ENCODE measurements at regions not wholly inside any gene's neighbourhood (a gene's known extent, or its start where the extent isn't known, plus 50 kb on each side); places are given as distances from the start of the nearest gene placed in this dataset.

DNA sequence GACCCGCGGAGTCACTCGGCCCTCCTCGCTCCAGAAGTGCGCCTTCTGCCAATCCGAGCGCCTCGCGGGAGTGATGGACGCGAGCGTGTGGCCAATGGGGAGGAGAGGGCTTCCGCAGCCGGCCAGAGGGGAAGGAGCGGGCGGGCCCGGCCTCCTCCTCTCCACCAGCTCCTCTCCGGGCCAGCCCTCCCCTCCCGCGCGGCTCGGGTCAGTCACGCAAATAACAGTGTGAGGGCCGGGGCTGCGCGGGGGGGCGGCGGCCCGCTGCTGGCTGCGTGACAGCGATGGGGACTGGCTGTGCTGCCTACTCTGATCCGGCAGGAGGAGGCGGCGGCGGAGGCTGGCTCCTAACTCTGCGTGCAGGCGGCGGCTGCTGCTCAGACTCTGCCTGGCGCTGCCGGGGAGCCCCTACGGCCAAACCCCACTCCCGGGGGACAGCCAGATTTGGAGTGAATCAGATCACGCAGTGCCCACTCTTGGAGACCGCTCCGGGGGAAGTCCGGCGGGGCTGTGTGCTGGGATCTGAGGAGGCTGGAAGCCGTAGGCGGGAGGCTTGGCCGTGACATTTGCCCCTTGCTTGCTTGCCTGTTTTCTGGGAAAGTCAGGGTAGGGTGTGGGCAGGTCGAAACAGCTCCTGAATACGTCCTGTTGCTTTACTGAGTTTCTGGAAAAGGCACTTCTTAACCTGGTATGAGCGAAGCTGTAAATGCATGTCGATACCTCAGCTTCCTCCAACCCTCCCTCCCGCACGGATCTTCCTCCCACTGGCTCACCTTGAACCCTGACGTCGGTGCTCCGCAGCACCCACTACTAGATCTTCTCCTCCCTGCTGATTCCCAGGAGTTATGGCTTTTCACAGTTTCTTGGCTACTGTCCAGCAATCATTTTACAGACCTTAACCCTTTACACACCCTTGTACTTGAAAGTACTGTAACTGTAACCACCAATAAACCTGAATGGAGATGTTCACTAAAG lies 97.9 kb upstream of the SERTAD2 start (continued):
- TF ChIP-seq, protein P1, sequence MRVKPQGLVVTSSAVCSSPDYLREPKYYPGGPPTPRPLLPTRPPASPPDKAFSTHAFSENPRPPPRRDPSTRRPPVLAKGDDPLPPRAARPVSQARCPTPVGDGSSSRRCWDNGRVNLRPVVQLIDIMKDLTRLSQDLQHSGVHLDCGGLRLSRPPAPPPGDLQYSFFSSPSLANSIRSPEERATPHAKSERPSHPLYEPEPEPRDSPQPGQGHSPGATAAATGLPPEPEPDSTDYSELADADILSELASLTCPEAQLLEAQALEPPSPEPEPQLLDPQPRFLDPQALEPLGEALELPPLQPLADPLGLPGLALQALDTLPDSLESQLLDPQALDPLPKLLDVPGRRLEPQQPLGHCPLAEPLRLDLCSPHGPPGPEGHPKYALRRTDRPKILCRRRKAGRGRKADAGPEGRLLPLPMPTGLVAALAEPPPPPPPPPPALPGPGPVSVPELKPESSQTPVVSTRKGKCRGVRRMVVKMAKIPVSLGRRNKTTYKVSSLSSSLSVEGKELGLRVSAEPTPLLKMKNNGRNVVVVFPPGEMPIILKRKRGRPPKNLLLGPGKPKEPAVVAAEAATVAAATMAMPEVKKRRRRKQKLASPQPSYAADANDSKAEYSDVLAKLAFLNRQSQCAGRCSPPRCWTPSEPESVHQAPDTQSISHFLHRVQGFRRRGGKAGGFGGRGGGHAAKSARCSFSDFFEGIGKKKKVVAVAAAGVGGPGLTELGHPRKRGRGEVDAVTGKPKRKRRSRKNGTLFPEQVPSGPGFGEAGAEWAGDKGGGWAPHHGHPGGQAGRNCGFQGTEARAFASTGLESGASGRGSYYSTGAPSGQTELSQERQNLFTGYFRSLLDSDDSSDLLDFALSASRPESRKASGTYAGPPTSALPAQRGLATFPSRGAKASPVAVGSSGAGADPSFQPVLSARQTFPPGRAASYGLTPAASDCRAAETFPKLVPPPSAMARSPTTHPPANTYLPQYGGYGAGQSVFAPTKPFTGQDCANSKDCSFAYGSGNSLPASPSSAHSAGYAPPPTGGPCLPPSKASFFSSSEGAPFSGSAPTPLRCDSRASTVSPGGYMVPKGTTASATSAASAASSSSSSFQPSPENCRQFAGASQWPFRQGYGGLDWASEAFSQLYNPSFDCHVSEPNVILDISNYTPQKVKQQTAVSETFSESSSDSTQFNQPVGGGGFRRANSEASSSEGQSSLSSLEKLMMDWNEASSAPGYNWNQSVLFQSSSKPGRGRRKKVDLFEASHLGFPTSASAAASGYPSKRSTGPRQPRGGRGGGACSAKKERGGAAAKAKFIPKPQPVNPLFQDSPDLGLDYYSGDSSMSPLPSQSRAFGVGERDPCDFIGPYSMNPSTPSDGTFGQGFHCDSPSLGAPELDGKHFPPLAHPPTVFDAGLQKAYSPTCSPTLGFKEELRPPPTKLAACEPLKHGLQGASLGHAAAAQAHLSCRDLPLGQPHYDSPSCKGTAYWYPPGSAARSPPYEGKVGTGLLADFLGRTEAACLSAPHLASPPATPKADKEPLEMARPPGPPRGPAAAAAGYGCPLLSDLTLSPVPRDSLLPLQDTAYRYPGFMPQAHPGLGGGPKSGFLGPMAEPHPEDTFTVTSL (CRISPR knock-in tag; IDR thresholded peaks at IDR 0.05; ENCODE audit: borderline replicate concordance), result peak; percentile 87
- TF ChIP-seq, protein P2, sequence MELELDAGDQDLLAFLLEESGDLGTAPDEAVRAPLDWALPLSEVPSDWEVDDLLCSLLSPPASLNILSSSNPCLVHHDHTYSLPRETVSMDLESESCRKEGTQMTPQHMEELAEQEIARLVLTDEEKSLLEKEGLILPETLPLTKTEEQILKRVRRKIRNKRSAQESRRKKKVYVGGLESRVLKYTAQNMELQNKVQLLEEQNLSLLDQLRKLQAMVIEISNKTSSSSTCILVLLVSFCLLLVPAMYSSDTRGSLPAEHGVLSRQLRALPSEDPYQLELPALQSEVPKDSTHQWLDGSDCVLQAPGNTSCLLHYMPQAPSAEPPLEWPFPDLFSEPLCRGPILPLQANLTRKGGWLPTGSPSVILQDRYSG (CRISPR knock-in tag; IDR thresholded peaks at IDR 0.05), result no peak
- peak in 1 of 2 experiments; percentile 49; a peak in 1 of 4 replicates for TF ChIP-seq KLF16 (CRISPR knock-in tag; IDR thresholded peaks at IDR 0.05)
- TF ChIP-seq DR1 (CRISPR knock-in tag; IDR thresholded peaks at IDR 0.05), result no peak
- no peak for TF ChIP-seq ZNF547 (CRISPR knock-in tag; IDR thresholded peaks at IDR 0.05)
- TF ChIP-seq, protein P3, sequence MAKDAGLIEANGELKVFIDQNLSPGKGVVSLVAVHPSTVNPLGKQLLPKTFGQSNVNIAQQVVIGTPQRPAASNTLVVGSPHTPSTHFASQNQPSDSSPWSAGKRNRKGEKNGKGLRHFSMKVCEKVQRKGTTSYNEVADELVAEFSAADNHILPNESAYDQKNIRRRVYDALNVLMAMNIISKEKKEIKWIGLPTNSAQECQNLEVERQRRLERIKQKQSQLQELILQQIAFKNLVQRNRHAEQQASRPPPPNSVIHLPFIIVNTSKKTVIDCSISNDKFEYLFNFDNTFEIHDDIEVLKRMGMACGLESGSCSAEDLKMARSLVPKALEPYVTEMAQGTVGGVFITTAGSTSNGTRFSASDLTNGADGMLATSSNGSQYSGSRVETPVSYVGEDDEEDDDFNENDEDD (CRISPR knock-in tag; IDR thresholded peaks at IDR 0.05; ENCODE audit: borderline replicate concordance), result peak; percentile 21; the same call in 1 of the 2 replicates
- TF ChIP-seq, protein P4, sequence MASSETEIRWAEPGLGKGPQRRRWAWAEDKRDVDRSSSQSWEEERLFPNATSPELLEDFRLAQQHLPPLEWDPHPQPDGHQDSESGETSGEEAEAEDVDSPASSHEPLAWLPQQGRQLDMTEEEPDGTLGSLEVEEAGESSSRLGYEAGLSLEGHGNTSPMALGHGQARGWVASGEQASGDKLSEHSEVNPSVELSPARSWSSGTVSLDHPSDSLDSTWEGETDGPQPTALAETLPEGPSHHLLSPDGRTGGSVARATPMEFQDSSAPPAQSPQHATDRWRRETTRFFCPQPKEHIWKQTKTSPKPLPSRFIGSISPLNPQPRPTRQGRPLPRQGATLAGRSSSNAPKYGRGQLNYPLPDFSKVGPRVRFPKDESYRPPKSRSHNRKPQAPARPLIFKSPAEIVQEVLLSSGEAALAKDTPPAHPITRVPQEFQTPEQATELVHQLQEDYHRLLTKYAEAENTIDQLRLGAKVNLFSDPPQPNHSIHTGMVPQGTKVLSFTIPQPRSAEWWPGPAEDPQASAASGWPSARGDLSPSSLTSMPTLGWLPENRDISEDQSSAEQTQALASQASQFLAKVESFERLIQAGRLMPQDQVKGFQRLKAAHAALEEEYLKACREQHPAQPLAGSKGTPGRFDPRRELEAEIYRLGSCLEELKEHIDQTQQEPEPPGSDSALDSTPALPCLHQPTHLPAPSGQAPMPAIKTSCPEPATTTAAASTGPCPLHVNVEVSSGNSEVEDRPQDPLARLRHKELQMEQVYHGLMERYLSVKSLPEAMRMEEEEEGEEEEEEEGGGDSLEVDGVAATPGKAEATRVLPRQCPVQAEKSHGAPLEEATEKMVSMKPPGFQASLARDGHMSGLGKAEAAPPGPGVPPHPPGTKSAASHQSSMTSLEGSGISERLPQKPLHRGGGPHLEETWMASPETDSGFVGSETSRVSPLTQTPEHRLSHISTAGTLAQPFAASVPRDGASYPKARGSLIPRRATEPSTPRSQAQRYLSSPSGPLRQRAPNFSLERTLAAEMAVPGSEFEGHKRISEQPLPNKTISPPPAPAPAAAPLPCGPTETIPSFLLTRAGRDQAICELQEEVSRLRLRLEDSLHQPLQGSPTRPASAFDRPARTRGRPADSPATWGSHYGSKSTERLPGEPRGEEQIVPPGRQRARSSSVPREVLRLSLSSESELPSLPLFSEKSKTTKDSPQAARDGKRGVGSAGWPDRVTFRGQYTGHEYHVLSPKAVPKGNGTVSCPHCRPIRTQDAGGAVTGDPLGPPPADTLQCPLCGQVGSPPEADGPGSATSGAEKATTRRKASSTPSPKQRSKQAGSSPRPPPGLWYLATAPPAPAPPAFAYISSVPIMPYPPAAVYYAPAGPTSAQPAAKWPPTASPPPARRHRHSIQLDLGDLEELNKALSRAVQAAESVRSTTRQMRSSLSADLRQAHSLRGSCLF (CRISPR knock-in tag; IDR thresholded peaks at IDR 0.05; ENCODE audit: borderline replicate concordance), result no peak
- no peak for TF ChIP-seq SIN3B (IDR thresholded peaks at IDR 0.05; ENCODE audit: low read length)
- no peak; the same call in 1 of the 2 replicates for TF ChIP-seq KMT2A (CRISPR knock-in tag; IDR thresholded peaks at IDR 0.05)
- TF ChIP-seq PITX1 (CRISPR knock-in tag; IDR thresholded peaks at IDR 0.05), result peak; percentile 67
- TF ChIP-seq, protein P5, sequence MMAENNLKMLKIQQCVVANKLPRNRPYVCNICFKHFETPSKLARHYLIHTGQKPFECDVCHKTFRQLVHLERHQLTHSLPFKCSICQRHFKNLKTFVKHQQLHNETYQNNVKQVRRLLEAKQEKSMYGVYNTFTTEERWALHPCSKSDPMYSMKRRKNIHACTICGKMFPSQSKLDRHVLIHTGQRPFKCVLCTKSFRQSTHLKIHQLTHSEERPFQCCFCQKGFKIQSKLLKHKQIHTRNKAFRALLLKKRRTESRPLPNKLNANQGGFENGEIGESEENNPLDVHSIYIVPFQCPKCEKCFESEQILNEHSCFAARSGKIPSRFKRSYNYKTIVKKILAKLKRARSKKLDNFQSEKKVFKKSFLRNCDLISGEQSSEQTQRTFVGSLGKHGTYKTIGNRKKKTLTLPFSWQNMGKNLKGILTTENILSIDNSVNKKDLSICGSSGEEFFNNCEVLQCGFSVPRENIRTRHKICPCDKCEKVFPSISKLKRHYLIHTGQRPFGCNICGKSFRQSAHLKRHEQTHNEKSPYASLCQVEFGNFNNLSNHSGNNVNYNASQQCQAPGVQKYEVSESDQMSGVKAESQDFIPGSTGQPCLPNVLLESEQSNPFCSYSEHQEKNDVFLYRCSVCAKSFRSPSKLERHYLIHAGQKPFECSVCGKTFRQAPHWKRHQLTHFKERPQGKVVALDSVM (CRISPR knock-in tag; IDR thresholded peaks at IDR 0.05), result peak; percentile 88
- TF ChIP-seq SMARCC2 (IDR thresholded peaks at IDR 0.05), result no peak

Data from HepG2 (cell line).